ENCODE measurements at regions not wholly inside any gene's neighbourhood (a gene's known extent, or its start where the extent isn't known, plus 50 kb on each side); places are given as distances from the start of the nearest gene placed in this dataset.

- TF ChIP-seq CTCF (IDR thresholded peaks at IDR 0.05) (no peak), POLR2A (IDR thresholded peaks at IDR 0.05) (no peak)
Measured at GRCh38 chr17:59496178-59496577, 69.2 kb upstream of the DHX40 start.

Data from thyroid gland (tissue), 4 donors.